ENCODE measurements at regions not wholly inside any gene's neighbourhood (a gene's known extent, or its start where the extent isn't known, plus 50 kb on each side); places are given as distances from the start of the nearest gene placed in this dataset.

DNA sequence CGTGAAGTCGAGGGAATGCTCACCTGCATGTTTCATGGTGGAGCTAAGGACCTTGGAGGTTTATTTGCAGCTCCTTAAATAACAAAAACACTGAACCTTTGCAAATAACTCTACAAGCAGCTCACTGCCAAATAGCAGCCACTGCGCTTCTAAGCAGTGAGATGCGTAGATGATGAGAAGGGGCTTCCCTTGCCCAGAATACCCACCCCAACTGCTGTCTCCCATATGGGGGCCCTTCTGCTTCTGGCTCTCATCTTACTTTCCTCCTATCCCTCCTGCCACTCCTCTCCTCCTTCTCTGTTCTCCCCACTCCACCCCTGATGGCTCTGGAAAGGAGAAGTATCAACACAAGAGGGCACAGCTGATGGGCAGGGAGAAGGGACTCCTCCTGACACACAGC, 193.3 kb upstream of the SSTR4 start:
- Mint-ChIP-seq H3K4me3 (ENCODE audit: low read depth) (no peak overlapping the region), H3K27me3 (peaks cover 11% of the 10 kb centered on the region), H3K9me3 (ENCODE audit: low read depth) (no peaks in the 10 kb centered on the region), H3K36me3 (ENCODE audit: insufficient read depth) (no peaks in the 10 kb centered on the region), H3K4me1 (ENCODE audit: low read depth) (peaks cover 12% of the 10 kb centered on the region), H3K27ac (no peak overlapping the region)
- DNase-seq (ENCODE audit: low spot score, unreplicated experiment) = no peak
- no peak for TF ChIP-seq CTCF (IDR thresholded peaks at IDR 0.05; ENCODE audit: unreplicated experiment)

DNA sequence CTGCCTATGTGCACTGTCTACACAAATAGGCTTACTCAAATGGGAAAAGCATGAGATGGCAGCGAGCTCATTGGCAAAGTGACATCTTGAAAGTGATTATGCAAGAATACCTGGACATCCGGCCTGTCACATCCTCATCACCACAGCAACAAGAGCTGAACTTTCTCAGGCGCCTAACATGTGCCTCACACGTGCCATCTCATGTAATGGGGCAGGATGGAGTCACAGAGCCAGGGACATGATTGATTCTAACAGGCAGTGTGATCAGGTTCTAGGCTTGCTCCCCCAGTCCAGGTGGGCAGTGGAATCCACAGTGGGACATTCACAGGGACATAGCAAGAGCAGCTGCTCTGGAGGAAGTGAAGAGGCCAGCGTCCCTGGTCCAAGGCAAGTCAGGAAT, 192.3 kb upstream of the SSTR4 start:
- no peaks in the 10 kb centered on the region for H3K36me3 Mint-ChIP-seq (ENCODE audit: insufficient read depth)
- H3K4me1 Mint-ChIP-seq (ENCODE audit: low read depth) = peaks cover 12% of the 10 kb centered on the region
- peaks cover 11% of the 10 kb centered on the region for H3K27me3 Mint-ChIP-seq
- H3K4me3 Mint-ChIP-seq (ENCODE audit: low read depth) = no peak overlapping the region
- TF ChIP-seq CTCF (IDR thresholded peaks at IDR 0.05; ENCODE audit: unreplicated experiment) = no peak
- H3K9me3 Mint-ChIP-seq (ENCODE audit: low read depth) = peaks cover 3% of the 10 kb centered on the region
- DNase-seq (ENCODE audit: low spot score, unreplicated experiment) = no peak
- no peak overlapping the region for H3K27ac Mint-ChIP-seq

DNA sequence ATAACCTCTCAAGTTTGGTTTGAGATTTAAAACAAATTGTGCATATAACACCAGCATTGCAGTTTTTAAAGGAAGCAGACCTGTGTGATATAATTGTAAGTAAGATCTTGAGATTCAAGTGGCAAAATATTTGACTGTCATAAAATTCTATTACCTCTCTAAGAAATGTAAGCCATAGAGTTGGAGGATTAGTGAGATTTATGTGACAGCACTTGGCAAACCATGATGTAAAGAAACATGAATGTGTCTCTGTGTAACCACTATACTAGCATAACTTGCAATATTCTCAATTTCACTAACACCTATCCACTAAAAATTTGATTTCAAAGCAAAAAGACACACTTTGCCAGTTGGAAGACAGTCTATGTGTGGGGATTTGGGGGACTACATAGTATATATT, 190.2 kb upstream of the SSTR4 start:
- Mint-ChIP-seq H3K36me3 (ENCODE audit: insufficient read depth) (no peaks in the 10 kb centered on the region), H3K9me3 (ENCODE audit: low read depth) (peaks cover 8% of the 10 kb centered on the region), H3K27ac (no peak overlapping the region), H3K27me3 (peaks cover 11% of the 10 kb centered on the region), H3K4me3 (ENCODE audit: low read depth) (no peak overlapping the region), H3K4me1 (ENCODE audit: low read depth) (peaks cover 11% of the 10 kb centered on the region)
- no peak for DNase-seq (ENCODE audit: low spot score, unreplicated experiment)
- no peak for TF ChIP-seq CTCF (IDR thresholded peaks at IDR 0.05; ENCODE audit: unreplicated experiment)

- H3K36me3 Mint-ChIP-seq (ENCODE audit: insufficient read depth) = no peaks in the 10 kb centered on the region
- TF ChIP-seq CTCF (IDR thresholded peaks at IDR 0.05; ENCODE audit: unreplicated experiment) = no peak
- H3K27me3 Mint-ChIP-seq = peaks cover 11% of the 10 kb centered on the region
- no peak overlapping the region for H3K4me3 Mint-ChIP-seq (ENCODE audit: low read depth)
- H3K27ac Mint-ChIP-seq = no peak overlapping the region
- DNase-seq (ENCODE audit: low spot score, unreplicated experiment) = no peak
- peaks cover 1% of the 10 kb centered on the region for H3K4me1 Mint-ChIP-seq (ENCODE audit: low read depth)
- peaks cover 8% of the 10 kb centered on the region for H3K9me3 Mint-ChIP-seq (ENCODE audit: low read depth)
These were observed 188.2 kb upstream of the SSTR4 start for GRCh38 chr20:22846863-22847262.

DNA sequence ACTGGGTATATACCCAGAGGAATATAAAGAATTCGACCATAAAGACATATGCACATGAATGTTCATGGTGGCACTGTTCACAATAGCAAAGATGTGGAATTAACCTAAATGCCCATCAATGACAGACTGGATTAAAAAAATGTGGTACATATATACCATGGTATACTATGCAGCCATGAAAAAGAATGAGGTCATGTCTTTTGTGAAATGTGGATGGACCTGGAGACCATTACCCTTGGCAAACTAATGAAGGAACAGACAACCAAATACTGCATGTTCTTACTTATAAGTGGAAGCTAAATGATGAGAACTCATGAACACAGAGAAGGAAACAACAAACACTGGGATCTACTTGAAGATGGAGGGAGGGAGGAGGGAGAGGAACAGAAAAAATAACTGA, 186.7 kb upstream of the SSTR4 start:
- Mint-ChIP-seq H3K27ac (no peak overlapping the region), H3K36me3 (ENCODE audit: insufficient read depth) (no peaks in the 10 kb centered on the region), H3K4me3 (ENCODE audit: low read depth) (no peak overlapping the region), H3K27me3 (peaks cover 4% of the 10 kb centered on the region), H3K9me3 (ENCODE audit: low read depth) (peaks cover 11% of the 10 kb centered on the region), H3K4me1 (ENCODE audit: low read depth) (no peaks in the 10 kb centered on the region)
- DNase-seq (ENCODE audit: low spot score, unreplicated experiment) = no peak
- TF ChIP-seq CTCF (IDR thresholded peaks at IDR 0.05; ENCODE audit: unreplicated experiment) = no peak
